Stimulated activated CD4-positive, alpha-beta T cell treated with anti-CD3 and anti-CD28 coated beads, Interleukin-2, amount 100 ng/mL, for 48 hours (primary cell): ENCODE measurements at regions not wholly inside any gene's neighbourhood (a gene's known extent, or its start where the extent isn't known, plus 50 kb on each side); places are given as distances from the start of the nearest gene placed in this dataset.

ENCODE experiments used
- DNase-seq, 2 donors: peaks; one replicate each; pipeline ENCODE4 v3.0.0-alpha.2; 2020

DNA sequence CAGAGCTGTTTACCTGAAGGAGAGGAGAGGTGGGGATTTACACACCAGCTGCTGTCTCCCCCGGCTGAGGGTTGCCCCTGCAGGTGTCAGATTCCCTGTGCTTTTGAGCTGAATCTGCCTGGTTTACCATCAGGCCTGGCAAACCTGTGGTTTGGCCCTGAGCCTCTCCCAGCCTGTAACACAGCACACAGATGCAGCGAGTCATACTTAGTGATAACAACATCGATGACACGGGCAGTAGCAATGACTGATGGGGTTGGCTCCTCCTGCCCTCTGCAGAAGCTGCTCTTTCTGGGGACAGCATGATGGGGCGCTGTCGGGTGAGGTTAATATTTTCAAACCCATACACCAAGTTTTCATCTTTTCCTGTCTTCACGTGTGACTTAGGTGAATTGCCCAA is 380.0 kb upstream of the B3GAT1 start:
- DNase-seq = no peak

DNA sequence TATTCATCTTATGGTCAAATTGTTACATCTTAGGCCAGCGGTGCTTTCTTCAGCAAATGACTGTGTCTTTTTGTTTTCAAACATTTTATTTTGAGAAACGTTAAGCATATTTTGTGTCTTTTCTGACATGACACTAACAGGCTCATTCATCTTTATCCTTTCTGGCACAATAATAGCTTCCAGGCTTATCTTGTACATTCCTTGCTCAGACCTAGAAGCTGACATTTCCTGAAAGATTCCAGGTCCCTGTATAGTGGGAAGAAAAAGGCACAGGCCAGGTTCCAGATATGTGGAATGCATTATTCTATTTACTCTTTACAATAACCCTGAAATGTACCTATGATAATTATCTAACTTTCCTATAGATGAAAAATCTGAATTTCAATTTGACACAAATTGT is 379.1 kb upstream of the B3GAT1 start:
- DNase-seq = no peak

DNA sequence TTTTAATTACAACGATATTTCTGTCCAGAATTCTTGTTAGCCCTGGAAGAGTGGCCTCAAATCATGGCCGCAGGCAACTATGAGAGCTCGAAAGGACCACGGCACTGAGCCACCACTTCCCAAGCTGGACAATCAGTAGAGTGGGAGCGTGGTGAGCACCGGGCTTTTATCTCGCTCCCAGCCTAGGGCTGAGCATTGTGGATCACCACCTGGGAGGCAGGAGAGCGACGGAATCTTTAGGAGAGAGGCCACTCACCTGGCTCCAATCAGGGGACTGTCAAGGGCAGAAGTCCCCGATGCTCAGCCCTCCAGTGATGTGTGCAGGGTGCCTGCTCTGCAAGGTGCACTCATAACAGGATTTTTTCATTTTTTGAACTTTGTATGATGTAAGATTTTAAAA is 377.1 kb upstream of the B3GAT1 start:
- no peak for DNase-seq

DNA sequence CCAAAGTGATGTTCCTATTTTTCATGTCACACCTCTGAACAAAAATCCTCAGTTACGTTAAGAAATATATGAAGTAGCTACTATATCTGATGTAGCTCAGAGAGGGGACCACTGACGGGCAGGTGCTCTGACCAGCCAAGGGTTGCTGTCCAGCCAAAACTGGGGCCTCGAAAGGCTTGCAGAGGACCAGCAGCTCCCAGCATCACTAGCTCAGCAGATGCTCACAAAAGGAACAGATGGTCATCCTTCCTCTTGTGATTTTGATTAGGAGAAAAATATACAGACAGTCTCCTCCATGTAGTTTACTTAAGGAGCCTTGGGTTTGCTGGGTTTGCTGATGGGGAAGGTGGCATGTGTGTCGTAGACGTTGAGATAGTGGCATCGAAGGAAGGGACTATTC is 374.6 kb upstream of the B3GAT1 start:
- no peak for DNase-seq

DNA sequence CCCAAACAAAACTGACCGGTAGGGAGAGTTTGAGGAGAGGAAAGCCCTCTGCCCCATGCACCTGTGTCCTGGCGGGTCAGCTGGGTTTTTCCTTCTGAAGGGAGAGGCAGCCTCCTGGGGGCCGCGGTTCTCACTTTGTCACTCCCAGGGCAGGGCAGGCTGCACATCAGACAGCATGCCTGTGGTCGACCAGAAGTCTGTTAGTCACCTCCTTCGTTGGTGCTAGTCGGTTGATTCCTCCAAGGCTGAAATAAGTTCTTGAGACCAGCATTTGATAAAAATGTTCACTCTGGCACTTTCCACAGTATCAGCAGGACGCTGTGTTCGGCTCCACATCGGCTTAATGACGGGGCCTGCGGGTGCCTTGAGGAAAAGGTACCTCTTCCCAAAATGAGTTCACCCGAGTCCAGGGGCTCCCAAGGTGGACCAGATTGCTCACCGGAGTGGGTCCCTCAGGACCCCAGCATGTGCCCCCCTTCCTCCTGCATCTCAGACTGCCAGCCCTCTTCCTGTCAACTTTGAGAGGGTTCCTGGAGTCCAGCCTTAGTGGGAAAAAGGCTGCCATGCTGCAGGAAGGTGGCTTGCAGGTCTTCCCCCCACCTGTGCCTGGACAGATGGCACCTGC is 373.7 kb upstream of the B3GAT1 start:
- no peak for DNase-seq

DNA sequence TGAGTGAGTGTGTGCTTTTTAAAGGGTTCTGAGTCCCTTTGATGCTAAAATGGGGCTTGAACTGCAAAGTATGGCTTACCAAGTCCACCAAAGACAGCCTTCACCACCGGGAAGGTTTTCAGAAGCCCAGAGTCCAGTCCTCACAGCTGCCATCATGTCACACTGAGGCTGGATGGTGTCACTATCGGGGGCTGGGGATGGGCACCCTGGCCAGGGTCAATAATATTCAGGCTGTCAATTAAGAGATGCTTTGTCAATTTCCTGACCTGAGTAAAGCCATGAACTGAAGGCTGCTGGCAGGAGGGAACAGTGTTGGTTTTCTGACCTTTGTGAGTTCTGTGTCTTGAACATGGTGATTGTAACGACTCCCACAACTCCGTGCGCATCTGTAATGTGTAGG is 373.0 kb upstream of the B3GAT1 start:
- DNase-seq = no peak

DNA sequence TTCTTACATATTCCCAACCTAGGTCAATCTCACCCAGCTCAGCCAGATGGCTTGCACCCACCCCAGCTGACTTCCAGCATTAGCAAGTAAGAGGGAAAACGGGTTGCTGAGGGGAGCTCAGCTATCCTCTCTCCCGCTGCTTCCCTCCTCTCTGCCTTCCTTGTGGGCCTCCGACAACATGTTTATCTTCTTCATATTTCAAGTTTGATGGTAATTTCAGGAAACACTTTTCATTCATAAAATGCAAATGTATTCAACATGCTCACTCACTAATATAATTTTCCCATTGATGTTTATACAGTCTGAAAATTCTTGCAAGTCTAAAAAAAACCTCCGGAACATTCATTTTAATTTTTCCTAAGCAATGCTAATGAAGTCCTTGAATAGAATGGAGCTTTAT is 372.5 kb upstream of the B3GAT1 start:
- DNase-seq = no peak

DNA sequence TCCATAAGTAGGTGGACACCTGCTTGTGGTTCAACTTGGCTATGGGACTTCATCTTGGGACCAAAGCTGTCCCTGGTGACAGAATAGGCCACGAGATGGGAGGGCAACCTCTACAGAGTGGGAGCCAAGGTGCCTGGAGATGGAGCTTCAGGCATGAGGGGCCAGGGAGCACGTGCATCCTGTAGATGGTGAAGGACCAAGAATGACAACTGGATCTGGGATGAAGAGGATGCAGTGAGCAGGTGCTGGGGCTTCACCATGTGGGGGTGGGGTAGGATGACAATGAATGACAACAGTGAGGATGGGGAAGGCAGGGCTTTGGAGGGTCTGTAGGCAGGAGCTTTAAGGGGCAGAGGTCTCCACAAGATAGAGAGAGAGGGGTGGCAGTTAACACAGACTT is 372.0 kb upstream of the B3GAT1 start:
- DNase-seq = no peak

DNA sequence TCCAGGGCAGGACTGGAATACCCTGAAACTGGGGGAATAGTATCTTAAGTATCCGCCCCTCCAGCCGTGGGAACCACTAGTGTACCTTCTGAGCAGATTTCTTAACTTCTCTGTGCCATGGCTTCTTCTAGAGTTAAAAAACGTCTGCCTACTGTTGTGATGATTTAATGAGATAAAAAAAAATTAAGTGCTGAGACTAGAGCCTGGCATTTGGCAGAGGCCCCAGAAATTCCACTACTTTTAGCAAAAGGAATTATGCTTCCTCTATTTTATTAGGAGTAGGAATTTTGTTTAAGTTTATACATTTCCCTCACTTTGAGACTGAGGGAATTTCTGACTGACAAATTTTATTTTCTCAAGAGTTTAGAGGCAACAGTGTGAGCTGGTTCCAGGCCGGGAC is 371.2 kb upstream of the B3GAT1 start:
- no peak for DNase-seq

DNA sequence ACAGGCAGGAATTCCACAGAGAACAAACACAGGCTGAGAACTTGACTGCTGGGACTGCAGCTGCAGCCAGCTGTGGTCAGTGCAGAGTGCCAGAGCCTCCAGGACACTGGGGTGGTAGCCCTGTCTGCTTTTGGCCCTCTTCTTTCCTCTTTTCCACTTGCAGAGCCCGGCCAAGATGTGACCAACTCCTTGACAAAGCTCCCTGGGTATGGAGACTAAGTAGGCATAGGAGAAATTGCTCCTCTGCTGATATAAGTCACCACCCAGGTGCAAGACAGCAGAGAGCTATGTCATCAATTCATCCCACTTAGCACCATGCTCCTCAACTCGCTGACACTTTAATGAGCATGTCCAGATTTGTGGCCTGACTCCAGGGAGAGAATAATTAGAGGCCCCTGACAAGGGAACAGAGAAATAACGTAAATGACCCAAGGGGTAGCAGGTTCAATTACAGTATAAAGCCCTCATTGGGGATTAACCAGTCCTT is 369.4 kb upstream of the B3GAT1 start:
- no peak for DNase-seq

DNA sequence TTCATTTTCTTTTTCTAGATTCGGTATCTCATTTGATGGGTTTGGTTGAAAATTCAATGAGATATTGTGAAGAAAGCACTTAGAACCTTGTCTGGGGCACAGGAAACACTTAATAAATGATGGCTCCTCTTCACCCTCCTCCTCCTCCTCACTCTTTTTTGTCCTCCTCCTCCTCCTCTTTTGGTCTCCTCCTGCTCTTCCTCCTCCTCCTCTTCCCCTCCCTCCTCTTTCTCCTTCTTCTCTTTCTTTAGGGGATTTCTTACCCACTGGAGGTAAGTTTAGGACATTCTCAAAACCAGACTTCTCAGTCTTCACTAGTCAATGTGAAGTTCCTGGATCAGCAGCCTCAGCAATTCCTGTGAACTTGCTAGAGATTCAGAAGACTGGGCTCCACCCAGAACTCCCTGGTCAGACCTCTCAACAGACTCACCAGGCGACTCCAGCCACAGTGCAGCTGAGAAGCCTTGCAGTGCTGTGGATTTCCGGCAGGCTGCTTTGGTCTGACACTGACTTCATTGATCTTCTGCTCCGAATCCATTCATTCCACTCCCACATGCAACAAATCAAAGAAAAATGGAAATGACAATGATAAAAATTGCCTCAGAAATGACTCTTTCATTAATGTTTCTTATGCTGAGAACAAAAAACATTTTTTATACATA is 368.6 kb upstream of the B3GAT1 start:
- no peak for DNase-seq

DNA sequence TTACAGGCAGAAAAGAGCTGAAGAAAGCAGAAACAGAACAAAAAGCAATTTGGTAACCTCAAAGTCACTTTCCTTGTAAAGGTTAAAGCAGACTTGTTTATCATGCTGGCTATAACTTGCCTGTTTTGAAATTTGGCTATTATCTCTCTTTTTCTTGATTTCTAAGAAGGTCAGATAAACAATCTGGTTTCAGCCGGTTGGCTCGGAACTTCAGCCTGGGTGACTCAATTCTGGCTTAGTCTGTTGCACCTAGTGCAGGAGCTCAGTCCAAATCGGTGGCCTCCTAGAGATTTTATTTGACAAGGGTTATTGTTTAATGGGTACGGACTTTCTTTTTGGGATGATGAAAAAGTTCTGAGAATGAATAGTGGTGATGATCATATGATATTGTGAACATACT is 367.1 kb upstream of the B3GAT1 start:
- DNase-seq = no peak

DNA sequence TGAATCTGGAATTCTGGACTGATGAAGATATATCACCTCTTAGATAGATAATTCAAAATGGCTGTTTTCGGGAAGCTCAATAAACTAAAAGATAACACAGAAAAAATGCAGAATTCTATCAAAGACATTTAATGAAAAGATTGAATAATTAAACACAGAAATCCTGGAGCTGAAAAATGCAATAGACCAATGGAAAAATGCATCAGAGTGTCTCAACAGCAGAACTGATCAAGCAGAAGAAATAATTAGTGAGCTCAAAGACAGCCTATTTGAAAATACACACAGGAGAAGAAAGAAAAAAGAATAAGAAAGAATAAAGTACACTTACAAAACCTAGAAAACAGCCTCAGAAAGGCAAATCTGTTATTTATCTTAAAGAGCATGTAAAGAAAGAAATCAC is 356.4 kb upstream of the B3GAT1 start:
- no peak for DNase-seq

DNA sequence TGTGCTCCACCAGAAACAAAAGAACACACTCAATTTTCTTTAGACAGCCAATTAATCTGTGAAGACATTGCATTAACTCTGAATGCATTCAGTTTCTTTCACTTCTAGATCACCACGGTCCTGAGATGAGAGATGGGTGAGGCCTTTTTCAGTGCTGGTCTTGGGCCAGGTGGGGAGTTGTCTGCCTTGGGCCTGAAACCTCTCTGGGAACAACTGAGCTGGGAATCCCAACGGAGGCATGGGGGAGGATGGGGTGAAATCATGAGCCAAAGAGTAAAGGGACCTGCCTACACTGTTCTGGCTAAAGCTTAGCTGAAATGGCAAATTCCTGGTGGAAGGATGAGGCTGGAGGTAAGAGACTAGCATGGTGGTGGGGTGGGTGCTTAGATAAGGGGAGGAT is 353.5 kb upstream of the B3GAT1 start:
- DNase-seq = no peak

DNA sequence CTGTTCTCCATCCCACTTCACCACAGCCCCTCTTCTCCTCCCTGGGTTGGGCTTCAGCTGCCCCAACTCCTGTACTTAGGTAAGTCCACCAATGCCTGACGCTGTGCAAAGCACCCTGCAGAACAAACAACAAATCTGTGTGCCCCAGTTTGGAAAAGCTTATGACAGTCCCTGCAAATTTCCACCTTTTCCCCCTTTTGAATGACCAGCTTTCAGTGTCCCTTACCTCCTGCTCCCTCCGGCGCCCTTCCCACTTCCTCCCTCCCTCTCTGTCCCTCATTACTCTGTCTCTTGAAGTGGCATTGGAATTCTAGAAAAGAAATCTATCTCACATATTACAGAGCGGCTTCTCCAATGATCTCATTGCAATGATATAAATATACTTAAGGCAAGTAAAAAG is 352.9 kb upstream of the B3GAT1 start:
- no peak for DNase-seq

DNA sequence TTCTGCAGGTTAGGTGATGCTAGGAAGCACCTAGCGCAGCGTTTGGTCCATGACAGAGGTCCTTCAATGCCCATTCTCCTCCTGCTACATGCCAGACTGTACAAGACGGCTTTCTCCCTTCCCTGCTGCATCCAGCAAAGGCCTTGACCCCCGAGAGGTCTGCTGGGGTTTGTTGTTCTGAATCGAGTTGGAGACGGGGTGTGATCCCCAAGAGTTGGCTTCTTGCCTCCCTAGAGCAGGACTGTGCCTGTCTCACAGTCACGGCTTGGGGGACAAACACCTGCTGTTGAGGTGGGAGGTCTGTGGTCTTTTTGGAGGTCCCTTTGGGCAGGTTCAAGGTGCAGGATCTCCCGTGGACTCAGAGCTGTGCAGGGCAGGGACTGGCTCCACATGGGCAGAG is 352.3 kb upstream of the B3GAT1 start:
- DNase-seq = no peak

DNA sequence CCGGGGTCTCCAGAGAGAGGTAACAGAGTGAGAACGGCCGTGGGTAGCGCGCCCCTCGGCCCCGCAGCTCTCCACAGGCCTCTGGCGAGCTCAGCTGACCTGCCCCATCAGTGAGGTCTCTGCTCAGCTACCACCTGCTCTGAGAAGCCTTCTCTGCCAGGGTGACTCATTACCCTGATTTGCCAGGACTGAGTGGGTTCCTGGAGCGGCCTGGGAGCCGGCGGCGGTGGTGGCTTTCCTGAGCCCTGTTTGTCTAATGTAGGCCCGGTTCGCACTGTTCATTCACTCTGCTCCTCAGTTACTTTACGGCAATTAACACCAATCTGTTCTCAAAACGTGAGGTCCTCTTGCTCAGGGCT is 351.0 kb upstream of the B3GAT1 start:
- DNase-seq = no peak

DNA sequence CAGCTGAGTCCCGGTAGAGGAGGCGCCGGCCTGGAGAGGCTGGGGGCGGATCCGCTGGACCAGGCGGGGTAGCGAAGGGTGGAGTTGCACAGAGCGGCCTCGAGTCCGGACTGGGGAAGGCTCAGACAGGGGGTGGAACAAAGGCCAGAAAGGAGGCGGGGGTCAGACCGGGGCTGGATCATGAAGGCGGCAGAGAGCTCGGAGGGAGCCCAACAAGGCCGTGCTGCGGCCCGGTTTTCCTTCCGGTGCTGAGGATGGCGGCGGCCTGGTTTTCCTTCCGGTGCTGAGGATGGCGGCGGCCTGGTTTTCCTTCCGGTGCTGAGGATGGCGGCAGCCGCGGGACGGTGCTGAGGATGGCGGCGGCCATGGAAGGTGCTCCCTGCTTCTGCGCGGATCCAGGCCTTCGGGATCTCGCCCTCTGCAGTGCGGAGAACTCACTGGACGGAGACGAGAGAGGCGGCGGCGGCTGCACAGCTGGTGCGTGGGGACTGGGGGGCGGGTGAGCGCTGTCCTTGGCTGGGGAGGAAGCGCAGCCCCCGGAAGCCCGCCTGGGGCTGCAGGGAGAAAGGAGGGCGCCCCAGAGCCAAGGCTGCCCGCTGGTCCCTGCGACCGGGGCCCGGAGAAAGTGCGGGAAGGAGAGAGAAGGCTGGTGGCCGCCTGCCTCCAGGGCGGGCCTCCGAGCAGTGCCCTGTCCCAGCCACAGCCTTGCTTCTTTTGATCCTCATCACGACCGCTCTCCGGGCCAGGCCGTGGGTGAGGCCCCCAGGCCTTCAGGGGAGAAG is 350.4 kb upstream of the B3GAT1 start:
- DNase-seq = no peak

DNA sequence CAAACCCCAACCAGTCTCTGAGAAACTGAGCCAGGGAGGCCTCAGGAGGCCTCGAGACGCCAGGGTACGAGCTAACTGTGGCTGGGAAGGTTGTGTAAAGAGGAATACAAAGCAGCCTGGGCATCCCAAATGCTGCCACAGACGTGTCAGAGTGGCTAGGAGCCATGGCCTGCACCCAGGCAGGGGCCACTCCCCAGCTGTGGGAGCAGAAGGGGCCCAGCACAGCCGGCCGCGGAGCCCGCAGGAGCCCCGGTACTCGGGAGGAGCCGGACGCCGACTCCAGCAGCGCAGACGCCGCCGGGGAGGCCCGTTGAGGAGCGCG is 349.8 kb upstream of the B3GAT1 start:
- DNase-seq = no peak

DNA sequence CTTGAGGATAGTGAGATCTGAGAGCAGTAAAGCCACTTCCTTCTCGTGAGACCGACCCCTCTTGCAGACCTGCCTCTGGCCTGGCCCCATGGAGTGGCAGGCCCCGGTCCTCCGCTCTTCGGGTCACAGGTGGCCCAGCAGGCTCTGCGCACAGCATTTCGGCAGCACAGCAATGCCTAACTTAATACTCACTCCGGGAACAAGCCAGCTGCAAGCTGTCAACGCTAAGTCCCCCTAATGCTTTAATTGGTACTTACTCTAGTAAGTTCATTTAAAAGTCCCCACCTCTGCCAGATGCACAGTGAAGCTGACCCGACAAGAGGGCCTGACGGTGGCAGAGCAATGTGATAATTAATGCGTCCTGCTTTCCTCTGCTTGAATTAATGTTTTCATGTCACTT is 349.3 kb upstream of the B3GAT1 start:
- DNase-seq = no peak

DNA sequence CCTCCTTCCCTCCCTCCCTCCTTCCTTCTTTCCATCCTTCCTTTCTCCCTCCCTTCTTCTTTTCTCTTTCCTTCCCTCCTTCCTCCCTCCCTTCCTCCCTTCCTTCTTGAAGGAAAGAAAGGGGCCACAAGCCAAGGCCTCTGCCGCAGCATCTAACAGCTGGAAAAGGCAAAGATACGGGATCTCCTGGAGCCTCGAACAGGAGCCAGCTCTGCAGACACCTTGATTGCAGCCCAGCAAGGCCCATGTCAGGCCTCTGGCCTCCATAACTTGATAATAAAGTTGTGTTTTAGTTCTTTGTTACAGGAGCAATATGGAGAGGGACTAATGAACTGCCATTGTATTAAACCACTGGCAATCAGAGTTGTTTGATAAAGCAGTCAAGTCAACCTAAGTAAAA is 348.9 kb upstream of the B3GAT1 start:
- DNase-seq = no peak

DNA sequence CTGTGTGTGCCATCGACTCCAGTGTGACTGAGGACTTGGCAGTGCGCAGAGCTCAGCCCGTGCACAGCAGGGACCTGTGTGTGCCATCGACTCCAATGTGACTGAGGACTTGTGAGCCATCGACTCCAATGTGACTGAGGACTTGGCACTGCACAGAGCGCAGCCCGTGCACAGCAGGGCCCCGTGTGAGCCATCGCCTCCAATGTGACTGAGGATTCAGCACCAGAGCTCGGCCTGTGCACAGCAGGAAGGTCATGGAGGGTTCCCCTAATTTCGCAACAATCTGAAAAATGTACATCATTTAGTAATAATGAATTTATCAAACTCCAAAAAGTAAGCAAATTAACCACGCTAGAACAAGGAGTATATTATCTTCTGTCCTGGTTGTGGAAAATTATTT is 348.3 kb upstream of the B3GAT1 start:
- no peak for DNase-seq

DNA sequence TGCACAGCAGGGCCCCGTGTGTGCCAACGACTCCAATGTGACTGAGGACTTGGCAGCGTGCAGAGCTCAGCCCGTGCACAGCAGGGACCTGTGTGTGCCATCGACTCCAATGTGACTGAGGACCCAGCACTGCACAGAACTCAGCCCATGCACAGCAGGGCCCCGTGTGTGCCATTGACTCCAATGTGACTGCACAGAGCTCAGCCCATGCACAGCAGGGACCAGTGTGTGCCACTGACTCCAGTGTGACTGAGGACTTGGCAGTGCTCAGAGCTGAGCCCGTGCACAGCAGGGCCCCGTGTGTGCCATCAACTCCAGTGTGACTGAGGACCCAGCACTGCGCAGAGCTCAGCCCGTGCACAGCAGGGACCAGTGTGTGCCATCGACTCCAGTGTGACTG is 347.8 kb upstream of the B3GAT1 start:
- DNase-seq = no peak

DNA sequence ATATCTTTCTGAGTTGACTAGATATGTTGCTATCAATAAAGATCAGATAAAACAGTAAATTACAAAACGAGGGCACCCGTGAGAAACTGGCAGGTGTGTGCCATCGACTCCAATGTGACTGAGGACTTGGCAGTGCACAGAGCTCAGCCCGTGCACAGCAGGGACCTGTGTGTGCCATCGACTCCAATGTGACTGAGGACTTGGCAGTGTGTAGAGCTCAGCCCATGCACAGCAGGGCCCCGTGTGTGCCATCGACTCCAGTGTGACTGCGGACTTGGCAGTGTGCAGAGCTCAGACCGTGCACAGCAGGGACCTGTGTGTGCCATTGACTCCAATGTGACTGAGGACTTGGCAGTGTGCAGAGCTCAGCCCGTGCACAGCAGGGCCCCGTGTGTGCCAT is 347.2 kb upstream of the B3GAT1 start:
- DNase-seq = no peak
